Right lobe of liver (tissue), 6 donors: ENCODE measurements at regions not wholly inside any gene's neighbourhood (a gene's known extent, or its start where the extent isn't known, plus 50 kb on each side); places are given as distances from the start of the nearest gene placed in this dataset.

Experiments
- ATAC-seq, 4 donors: fragments of 200-7000 bp; cut with Tn5 transposase; one replicate each; pipeline ENCODE4 v1.9.1; 2020; ENCODE audit warnings: mild to moderate bottlenecking in 4 of 4, moderate library complexity in 4 of 4
- DNase-seq, 3 donors: peaks; one replicate each; pipeline ENCODE4 v3.0.0-alpha.2; 2020
- H3K27ac ChIP-seq, 3 donors: fragments of 200-600 bp; one replicate each; pipeline ENCODE4 v1.8.0; 2022
- H3K27me3 ChIP-seq, 2 donors: fragments of 200-600 bp; one replicate each; pipeline ENCODE4 v1.8.0; 2022
- H3K36me3 ChIP-seq, 4 donors: fragments of 200-600 bp; sonication (generic) in 1 of 4; one replicate each; pipeline versions ENCODE4 v1.5.1 to v1.8.0; 2017 to 2022; ENCODE audit warnings: control low read depth in 1 of 4
- H3K4me1 ChIP-seq, 4 donors: fragments of 200-600 bp; sonication (generic) in 1 of 4; one replicate each; pipeline versions ENCODE4 v1.5.1 to v1.8.0; 2017 to 2022; ENCODE audit warnings: control low read depth in 1 of 4
- H3K4me3 ChIP-seq, 3 donors: fragments of 200-600 bp; one replicate each; pipeline ENCODE4 v1.8.0; 2022
- H3K9me3 ChIP-seq, 4 donors: fragments of 200-600 bp; sonication (generic) in 1 of 4; one replicate each; pipeline versions ENCODE4 v1.5.1 to v1.8.0; 2017 to 2022; ENCODE audit warnings: control low read depth in 1 of 4
- POLR2A ChIP-seq: fragments of 450-650 bp; IDR thresholded peaks from one replicate; pipeline ENCODE4 v1.6.1; 2017; ENCODE audit warnings: antibody characterized with exemption, mild to moderate bottlenecking
- WGBS: methylation state at CpG from one replicate; pipeline ENCODE4 v1.1.6; 2018; ENCODE audit warnings: low coverage, low lambda C conversion rate; ENCODE audit not compliant: insufficient coverage; ENCODE audit errors: missing lambda C conversion rate; 5-methylcytosine and 5-hydroxymethylcytosine counted together
- intact Hi-C, 2 donors: fragments of 100-400 bp; cut with DNase I; formaldehyde crosslinking; loops; one replicate each; pipeline versions ENCODE4 v1.11.2 to v1.14.1; 2022
- TF ChIP-seq, protein P1 (sequence below), 4 donors: fragments of 200-600 bp in 3 of 4; fragments of 450-650 bp in 1 of 4; IDR thresholded peaks; one replicate each; pipeline versions ENCODE4 v1.5.1 to v1.8.0; 2016 to 2022; ENCODE audit warnings: antibody characterized with exemption in 4 of 4, mild to moderate bottlenecking in 2 of 4
- donor health status: DM: no; HTN: yes; CAD: no.
- donor health status: DM: no; HTN: no; CAD: no.
- donor health status: DM: no; HTN: no; CAD: no.
- donor health status: DM: no; HTN: yes; CAD: no.
- donor health status: DM: no; HTN: yes; CAD: no.

- no peaks in the 10 kb centered on the region for H3K4me1 ChIP-seq
- TF ChIP-seq POLR2A = no peak
- TF ChIP-seq, protein P1, sequence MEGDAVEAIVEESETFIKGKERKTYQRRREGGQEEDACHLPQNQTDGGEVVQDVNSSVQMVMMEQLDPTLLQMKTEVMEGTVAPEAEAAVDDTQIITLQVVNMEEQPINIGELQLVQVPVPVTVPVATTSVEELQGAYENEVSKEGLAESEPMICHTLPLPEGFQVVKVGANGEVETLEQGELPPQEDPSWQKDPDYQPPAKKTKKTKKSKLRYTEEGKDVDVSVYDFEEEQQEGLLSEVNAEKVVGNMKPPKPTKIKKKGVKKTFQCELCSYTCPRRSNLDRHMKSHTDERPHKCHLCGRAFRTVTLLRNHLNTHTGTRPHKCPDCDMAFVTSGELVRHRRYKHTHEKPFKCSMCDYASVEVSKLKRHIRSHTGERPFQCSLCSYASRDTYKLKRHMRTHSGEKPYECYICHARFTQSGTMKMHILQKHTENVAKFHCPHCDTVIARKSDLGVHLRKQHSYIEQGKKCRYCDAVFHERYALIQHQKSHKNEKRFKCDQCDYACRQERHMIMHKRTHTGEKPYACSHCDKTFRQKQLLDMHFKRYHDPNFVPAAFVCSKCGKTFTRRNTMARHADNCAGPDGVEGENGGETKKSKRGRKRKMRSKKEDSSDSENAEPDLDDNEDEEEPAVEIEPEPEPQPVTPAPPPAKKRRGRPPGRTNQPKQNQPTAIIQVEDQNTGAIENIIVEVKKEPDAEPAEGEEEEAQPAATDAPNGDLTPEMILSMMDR (IDR thresholded peaks at IDR 0.05) = no peak
- no peak for ATAC-seq
- intact Hi-C loops = no loop called here
- H3K27ac ChIP-seq = no peak overlapping the region
- no peaks in the 10 kb centered on the region for H3K27me3 ChIP-seq
- no peaks in the 10 kb centered on the region for H3K36me3 ChIP-seq
- no peak overlapping the region for H3K4me3 ChIP-seq
- no peaks in the 10 kb centered on the region for H3K9me3 ChIP-seq
- no peak for DNase-seq
Observed at GRCh38 chr9:118650417-118650816, 718.8 kb downstream of the BRINP1 start.

- no peak overlapping the region for H3K4me3 ChIP-seq
- no peaks in the 10 kb centered on the region for H3K36me3 ChIP-seq
- H3K4me1 ChIP-seq = no peaks in the 10 kb centered on the region
- H3K9me3 ChIP-seq = no peaks in the 10 kb centered on the region
- WGBS = 47% methylated on average over 2 of the region's 2 CpGs
- TF ChIP-seq, protein P1 (IDR thresholded peaks at IDR 0.05) = no peak
- no peak for TF ChIP-seq POLR2A
- DNase-seq = no peak
- no peak for ATAC-seq
- no peak overlapping the region for H3K27ac ChIP-seq
- intact Hi-C loops = no loop called here
- H3K27me3 ChIP-seq = no peaks in the 10 kb centered on the region
Observed at GRCh38 chr9:118651511-118651910, 717.7 kb downstream of the BRINP1 start.

DNA sequence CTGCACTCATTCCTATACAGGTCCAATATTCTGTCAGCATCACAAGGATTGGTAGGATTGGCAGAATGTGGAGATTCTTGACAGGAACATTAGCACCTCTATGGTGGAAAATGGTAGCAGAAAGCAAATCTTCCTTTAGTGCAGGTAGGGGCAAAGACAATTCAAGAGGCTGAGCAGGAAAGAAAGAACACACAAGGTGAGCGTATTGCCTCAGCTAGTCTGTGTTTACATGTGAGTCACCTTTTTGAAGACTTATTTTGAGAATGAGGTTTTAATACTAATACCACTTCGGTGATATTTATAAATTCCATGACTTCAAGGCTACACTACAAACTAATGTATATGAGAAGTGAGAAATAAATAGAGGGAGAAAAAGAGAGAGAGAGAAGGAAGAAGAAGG lies 717.0 kb downstream of the BRINP1 start:
- no peak for ATAC-seq
- H3K27ac ChIP-seq = no peak overlapping the region
- no peaks in the 10 kb centered on the region for H3K36me3 ChIP-seq
- intact Hi-C loops = no loop called here
- 75% methylated on average over 2 of the region's 2 CpGs for WGBS
- no peaks in the 10 kb centered on the region for H3K27me3 ChIP-seq
- H3K9me3 ChIP-seq = no peaks in the 10 kb centered on the region
- no peak overlapping the region for H3K4me3 ChIP-seq
- H3K4me1 ChIP-seq = no peaks in the 10 kb centered on the region
- DNase-seq = no peak
- TF ChIP-seq, protein P1 (IDR thresholded peaks at IDR 0.05) = no peak
- no peak for TF ChIP-seq POLR2A

DNA sequence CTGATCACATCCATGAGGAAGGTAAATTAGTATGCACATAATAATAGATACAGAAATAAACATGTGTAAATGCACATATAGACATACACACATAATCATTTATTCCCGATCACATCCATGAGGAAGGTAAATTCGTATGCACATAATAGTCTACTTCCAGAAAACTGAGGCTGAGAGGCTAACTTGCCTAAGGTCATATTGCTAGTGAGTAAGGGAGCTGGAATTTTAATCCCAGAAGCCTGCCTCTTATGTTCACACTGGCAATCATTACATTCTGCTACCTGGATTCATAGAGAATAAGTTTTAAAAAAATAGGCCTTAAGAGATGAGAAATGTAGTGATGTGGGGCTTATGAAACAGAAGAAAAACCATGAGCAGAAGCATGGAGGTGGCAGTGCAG lies 716.3 kb downstream of the BRINP1 start:
- ATAC-seq (no peak), DNase-seq (no peak)
- TF ChIP-seq, protein P1 (IDR thresholded peaks at IDR 0.05) = no peak
- TF ChIP-seq POLR2A = no peak
- H3K36me3 ChIP-seq = no peaks in the 10 kb centered on the region
- no peaks in the 10 kb centered on the region for H3K4me1 ChIP-seq
- H3K27me3 ChIP-seq = no peaks in the 10 kb centered on the region
- H3K4me3 ChIP-seq = no peak overlapping the region
- H3K27ac ChIP-seq = no peak overlapping the region
- intact Hi-C loops = no loop called here
- H3K9me3 ChIP-seq = no peaks in the 10 kb centered on the region
- WGBS = 74% methylated on average over 2 of the region's 2 CpGs

GRCh38 chr9:118659011-118659410 lies 710.2 kb downstream of the BRINP1 start:
- no peak for TF ChIP-seq POLR2A
- TF ChIP-seq, protein P1 (IDR thresholded peaks at IDR 0.05) = no peak
- no peaks in the 10 kb centered on the region for H3K4me1 ChIP-seq
- H3K9me3 ChIP-seq = no peaks in the 10 kb centered on the region
- H3K4me3 ChIP-seq = no peak overlapping the region
- no peak for DNase-seq
- H3K27ac ChIP-seq = no peak overlapping the region
- H3K27me3 ChIP-seq = no peaks in the 10 kb centered on the region
- intact Hi-C loops = no loop called here
- no peaks in the 10 kb centered on the region for H3K36me3 ChIP-seq
- WGBS = 44% methylated on average over 6 of the region's 6 CpGs
- ATAC-seq = no peak
